GM21381 (cell line): ENCODE measurements at regions not wholly inside any gene's neighbourhood (a gene's known extent, or its start where the extent isn't known, plus 50 kb on each side); places are given as distances from the start of the nearest gene placed in this dataset.
"Not testable (repeated sequence)": the region's sequence is repeated elsewhere in the genome, so short reads cannot be mapped to it uniquely, and the experiment has no call there.

Experiments used
- ATAC-seq: cut with Tn5 transposase; IDR thresholded peaks from one replicate; pipeline ENCODE4 v1.9.1; 2021; ENCODE audit warnings: mild to moderate bottlenecking, moderate library complexity; ENCODE audit not compliant: unreplicated experiment

DNA sequence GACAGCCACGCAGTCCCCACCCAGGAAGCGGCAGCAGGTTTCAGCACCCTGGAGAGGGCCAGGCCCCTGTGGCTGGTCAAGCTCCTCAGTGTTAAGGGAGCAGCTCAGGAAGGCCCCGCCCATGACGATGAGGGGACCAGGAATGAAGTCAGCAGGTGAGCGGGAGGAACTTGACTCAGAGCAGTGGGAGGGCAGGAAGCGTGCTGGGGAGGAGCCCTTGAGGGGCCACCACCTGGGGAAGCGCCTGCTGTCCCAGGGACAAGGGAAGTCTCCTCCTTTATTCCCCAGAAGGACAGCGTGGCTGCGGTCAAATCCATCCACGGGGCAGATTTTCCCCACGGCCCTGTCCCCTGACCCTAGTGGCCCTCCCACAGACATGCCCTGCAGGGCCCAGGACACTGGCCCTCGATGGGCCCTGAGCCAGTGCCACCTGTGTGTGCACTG, 357.6 kb downstream of the ADGRD1 start:
- ATAC-seq: not testable (repeated sequence)

DNA sequence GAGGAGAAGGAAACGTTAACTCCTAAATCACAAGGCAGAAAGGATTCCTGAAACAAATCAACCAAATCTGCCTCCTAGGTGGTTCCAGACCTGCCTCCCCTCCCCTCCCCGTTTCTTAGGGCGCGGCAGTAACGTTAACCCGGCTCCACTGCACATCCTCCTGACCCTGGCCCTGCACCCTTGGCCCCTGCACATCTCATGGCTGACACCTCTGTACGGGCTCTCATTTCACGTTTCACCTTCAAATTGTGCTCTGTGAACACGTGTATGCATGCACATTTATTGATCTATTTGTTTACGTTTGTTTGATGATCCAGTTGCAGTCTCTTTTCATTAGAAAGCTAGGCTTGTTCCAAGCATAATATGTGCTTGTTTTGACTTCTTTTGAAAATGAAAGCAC, 358.1 kb downstream of the ADGRD1 start:
- no peak for ATAC-seq

DNA sequence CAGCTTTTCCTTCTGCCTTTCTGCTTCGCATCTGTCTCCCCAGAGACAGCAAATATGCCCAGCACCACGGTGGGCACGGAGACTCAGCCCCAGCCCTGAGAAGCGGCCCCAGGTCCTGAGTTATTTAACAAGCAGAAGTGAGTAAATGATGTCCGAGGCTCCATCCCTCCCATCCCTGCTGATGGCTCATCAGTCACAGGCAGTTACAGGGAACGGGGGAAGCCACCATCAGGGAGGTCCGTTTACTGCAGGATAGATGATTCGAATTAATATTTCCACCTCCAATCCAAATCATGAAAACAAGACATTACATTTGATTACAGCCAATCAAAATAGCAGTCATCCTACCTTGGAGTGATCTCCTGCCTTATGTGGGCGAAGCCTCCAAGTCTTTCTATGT, 358.7 kb downstream of the ADGRD1 start:
- not testable (repeated sequence) for ATAC-seq

DNA sequence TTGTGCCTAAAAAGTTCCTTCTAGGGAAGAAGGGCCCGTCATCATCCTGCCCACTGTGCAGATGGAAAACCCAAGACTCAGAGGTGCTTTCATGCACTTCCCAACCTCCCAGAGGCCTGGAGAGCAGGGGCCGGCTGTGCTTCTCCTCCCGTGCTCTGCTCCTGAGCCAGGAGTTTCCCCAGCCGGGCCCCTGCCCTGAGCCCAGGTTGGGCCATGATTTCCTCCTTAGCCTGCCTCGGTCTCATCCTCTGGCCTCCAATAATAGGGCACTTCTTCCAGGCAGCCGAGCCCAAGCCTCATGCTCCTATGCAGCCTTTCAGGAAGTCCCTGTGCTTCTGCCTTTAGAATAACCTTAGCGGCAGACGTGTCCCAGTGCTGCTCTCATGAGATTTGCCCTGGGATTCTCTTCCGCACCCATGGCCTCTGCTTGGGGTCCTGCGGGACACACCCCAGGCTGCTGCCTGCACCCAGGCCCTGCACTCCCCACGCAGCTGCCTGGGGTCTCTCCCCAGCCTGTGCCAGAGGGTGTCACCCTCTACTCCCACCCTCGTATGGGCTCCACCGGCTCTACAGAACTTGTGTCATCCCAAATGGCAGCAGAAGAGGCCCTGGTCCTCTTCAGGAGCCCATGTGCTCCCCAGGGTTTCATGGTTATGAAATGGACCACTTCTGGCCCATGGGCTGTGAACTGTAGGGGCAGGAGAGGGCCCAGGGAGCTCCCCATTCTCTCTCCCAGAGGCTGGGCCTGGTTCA, 359.3 kb downstream of the ADGRD1 start:
- ATAC-seq: no peak

DNA sequence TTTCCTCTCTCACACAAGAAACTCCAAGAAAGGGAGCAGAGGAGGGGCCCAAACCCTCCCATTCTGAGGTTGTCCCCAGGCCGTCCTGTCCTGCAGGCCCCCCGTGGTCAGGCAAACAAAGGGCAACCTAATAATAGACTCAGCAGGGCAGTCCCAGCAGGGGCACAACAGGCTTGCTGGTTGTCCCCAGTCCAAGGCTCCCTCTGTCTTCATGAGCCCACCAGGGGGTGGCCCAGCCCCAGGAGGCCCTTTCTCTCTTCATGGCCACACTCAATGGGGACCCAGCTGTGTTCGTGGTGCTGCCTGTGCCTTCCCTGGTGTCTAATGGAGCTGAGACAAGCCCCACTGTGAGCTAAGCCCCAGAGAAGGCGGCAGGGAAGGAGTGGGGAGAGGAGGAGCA, 359.9 kb downstream of the ADGRD1 start:
- no peak for ATAC-seq

DNA sequence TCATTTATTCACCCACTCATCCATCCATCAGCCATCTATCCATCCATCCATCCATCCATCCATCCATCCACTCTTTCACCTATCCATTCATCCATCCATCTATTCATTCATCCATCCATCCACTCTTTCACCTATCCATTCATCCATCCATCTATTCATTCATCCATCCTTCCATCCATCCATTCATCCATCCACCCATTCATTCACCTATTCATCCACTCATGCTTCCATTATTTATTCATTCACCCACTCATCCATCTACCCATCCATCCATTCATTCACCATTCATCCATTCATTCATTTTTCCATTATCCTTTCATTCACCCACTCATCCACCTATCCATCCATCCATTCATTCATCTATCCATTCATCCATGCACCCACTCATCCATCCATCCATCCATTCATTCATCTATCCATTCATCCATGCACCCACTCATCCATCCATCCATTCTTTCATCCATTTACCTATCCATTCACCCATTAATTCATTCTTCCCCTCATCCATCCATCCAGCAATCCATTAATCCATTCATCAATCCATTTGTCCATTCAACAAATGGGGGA, 360.9 kb downstream of the ADGRD1 start:
- ATAC-seq: no peak

DNA sequence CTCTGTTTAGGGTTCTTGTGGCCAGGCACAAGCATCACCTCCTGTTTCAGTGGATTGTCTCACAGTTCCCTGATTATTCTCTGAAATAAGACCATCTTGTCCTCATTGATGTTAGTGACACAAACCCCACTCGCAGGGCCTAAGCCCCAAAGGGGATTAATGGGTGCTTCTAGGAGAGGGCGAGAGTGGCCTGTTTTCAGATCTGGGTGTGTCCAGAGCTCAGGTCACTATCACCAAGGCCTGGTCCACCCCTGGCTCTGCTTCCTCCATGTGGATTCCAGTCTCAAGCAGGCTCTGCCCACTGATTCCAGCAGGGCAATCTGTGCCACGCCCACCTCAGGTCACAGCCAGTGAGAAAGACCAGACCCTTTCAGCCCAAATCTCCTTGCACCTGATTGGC, 361.9 kb downstream of the ADGRD1 start:
- no peak for ATAC-seq

DNA sequence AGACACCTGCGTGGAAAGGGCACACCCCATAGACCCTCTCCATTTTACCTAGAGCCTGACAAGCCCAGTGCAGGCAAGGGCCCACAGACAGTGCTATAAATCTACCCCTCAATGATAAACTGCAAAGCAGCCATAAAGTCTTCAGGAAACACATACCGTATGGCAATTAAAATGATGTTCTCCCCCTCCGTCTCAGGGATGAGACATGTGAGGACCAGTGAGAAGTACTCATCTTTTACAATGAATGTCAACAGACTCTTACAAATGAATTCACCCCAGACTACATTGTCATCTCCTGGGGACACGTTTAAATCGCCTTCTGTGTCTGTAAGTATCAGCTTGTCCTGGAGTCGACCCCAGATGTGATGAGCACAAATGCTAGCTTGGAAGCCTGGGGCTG, 362.7 kb downstream of the ADGRD1 start:
- ATAC-seq: no peak

DNA sequence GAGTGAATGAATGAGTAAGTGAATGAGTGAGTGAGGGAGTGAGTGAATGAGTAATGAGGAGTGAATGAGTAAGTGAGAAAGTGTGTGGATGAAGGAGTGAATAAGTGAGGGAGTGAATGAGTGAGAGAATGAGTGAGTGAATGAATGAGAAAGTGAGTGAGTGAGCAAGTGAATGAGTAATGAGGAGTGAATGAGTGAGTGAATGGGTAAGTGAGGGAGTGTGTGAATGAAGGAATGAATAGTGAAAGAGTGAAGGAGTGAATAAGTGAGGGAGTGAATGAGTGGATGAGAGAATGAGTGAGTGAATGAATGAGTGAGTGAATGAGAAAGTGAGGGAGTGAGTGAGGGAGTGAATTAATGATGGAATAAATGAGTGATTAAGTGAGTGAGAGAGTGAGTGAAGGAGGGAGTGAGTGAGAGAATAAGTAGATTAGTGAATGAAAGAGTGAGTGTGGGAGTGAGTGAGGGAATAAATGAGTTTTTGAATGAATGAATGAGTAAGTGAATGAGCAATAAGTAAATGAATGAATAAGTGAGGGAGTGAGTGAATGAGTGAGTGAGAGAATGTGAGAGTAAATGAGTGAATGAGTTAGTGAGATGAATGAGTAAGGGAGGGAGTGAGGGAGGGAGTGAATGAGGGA, 364.5 kb downstream of the ADGRD1 start:
- ATAC-seq: no peak

DNA sequence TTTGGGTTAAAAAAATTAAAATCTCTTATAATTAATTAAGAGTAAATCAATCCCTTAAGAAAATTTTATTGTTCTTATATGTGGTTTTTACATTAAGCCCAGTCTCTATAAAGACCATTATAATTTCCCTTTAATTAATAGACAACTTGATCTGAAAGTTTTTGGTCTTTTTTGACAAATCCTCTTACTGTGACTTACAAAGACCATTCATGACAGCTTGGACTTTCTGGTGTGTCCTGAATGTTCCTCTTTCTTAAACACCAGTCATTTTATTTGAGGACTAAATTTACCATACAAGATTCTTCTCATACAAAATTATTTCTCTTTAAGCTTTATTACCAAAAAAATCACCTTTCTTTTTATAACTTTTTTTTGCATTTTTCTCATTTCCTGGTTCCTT, 368.3 kb downstream of the ADGRD1 start:
- no peak for ATAC-seq

DNA sequence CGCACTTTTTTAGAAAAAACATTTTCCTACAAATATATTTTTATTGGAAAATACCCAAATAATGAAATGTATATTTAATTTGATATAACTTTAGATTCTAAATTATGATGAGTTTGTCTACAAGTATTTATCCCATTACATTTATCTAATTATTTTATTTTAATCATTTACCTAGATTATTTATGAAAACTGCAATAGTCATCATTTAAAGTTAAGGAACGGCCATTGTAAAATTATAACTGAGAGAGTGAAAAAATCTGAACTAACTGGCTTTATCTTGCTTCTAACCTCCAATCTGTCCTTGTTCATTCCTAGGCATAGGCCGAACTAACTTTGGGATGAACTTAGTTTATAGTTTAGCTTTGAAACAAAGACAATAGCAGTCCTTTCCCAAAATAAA, 368.8 kb downstream of the ADGRD1 start:
- not testable (repeated sequence) for ATAC-seq

DNA sequence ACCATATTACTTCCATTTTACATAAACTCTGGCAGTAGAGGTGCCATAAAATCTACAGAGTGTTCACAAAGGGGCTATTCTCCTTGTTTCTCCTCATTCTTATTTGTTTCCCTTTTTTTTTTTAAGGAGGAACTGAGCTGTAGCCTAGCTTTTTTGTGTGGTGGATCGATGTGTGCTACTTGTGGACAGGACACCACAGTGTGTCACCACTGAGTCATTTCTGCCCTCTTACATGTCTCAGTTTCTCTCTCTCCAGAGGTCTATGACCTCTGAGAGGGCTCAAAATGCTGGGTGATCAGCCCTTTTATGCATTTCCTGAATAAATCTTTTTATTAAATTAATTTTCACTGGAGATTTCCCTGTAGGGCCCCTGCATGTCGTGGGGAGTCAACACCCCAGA, 370.2 kb downstream of the ADGRD1 start:
- no peak for ATAC-seq

DNA sequence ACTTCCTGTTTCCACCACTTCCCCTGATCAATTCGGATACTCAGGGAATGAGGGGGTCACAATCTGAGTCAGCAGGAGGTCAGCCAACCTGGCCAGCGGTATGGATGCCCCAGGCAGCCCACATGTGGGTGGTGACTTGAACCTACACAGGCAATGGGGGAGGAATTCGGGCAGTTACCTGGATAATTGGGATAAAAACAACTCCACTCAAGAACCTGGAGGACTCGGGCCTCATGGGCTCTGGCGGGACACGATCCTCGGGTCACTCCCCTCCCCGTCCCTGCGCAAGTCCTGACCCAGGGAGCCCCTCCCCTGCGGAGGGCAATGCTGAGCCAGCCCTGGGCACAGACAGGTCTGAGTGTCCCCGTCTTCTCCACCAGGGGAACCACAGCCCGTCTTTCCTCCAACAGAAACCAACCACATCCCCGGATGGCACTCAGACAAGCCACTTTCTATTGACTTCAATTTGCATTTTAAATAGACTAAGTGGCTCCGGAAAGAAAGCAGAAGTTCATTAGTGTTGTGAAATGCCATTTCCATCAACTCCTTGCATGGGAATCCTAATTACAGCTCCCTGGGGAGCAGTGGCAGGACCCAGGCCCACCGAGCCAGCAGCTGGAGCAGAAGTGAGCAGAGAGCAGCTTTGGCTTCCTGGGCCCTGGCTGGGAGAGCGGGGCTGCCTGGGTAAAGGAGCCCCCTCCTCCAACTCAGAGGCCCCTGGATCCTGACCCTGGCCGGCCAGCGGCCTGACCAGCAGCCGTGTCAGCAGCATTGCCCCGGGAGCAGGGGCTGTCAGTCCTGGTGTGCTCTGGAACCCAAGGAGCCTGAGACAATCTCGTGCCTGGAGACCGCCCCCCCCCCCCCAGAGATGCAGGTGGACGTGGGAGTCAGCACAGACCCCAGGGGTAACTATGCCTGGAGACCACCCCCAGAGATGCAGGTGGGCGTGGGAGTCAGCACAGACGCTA, 374.1 kb downstream of the ADGRD1 start:
- ATAC-seq: no peak

DNA sequence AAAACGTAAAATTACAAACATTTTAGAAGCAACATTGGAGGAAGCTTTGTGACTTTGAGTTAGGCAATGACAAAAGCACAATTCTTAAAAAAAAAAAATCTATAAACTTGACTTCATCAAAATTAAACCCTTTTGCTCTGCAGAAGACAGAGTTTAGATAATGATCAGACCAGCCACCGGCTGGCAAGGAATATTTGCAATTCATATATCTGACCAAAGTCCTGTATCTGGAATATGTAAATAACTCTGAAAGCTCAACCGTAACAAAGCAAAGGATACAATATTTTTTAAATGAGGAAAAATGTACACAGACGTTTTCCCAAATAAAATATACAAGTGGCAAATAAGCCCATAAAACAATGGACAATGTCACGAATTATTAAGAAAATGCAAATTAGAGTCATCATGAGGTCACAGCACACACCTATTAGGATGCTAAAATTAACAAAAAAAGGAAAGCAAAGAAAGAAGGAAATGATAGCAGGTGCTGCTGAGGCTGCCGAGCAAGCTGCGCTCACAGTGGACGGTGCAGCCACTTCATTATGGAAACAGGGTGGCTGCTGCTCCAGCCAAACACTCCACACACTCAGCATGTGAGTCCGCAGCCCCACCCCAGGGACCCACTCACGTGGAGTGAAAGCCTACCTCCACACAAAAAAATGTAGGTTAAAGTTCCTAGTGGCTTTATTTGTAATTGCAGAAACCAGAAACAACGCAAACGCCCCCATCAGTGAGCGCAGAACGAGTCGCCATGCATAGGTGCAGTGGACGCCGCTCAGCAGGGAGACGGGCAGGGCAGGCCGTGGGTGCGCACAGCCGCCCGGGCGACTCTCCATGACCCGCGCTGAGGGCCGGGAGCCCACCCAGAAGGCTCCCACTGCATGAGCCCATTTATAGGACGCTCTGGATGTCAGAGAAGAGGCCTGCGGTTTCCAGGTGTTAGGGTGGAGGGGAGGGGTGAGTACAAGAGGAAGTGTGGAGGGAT, 375.4 kb downstream of the ADGRD1 start:
- not testable (repeated sequence) for ATAC-seq

DNA sequence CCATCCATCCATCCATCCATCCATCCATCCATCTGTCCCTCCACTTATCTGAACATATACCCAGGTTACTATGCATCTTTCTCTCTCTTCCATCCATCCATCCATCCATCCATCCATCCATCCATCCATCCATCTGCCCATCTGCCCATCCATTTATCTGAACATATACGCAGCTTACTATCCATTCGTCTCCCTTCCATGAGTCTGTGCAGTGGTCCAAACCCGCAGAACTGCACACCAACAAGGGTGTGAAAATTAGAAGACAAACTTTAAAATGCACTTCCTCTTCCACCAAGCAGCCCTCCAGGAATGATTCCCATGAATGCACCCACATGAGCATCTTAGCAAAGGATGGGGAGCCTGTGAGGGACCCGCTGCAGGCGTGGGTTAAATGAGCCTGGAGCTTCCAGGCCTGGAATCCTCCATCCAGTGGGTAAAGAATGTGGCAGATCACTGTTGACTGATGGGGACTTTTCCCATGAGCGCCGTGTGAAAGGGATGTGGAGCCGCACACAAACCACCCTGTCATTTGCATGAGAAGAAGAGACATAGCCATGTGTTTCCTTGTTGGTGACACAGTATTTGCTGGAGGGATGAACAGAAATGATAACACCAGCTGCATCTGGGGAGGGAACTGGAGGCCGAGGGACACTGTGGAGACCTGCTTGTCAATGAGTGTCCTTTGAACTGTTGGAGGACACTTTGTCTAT, 376.6 kb downstream of the ADGRD1 start:
- ATAC-seq: no peak

DNA sequence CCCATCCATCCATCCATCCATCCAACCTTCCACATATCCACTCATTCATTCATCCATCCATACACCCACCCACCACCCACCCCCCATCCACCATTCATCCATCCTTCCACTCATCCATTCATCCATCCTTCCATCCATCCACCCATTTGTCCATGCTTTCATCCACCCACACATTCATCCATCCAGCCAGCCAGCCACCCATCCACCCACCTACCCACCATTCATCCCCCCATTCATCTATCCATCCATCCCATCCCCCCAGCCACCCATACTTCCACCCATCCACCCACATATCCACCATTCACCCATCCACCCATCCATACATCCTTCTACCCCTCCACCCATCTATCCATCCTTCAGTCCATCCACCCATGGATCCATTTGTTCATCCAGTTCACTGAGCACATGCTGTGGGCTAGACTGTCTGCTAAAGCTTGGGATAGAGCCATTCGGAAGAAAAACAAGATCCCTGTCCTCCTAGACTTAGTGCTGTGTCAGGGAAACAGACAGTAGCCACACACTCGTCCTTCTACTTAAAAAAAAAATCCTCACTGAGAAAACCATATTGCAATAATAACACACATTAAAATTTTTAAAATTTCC, 377.5 kb downstream of the ADGRD1 start:
- ATAC-seq: no peak

DNA sequence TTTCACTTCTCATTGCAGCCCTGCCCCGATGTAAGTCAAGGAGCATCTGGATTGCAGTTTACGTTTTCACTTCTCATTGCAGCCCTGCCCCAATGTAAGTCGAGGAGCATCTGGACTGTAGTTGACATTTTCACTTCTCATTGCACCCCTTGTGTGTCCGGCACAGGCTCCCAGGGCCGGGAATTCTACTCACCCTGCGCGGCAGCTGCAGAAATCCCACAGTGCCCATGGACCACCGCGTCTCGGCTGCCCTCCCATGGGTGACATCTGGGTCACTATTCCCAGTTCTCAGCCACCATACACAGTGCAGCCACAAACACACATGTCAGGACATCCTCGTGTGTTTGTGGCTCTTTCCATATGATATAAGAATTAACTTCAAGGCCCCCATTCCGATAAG, 378.5 kb downstream of the ADGRD1 start:
- ATAC-seq: no peak

DNA sequence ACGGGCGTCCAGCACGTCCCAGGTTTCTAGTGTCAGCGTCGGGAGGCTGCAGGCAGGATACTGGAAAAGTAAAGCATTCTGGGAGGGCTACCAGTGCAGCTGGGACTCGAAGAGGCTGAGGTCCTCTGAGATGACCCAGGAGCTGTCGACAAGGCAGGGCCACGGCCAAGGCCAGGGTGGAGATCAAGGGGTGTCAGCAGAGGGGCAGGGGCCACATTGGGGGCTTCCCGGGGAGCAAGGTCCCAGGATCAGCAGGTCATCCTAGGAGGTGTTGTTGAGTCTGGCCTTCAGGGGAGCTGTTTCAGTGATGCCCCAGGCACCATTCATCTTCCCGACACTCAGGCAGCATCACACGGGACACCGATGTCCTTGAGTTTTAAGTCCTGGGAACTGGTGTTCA, 377.8 kb upstream of the SFSWAP start:
- ATAC-seq: no peak
